NCI-H2029 (cell line): ENCODE measurements at regions not wholly inside any gene's neighbourhood (a gene's known extent, or its start where the extent isn't known, plus 50 kb on each side); places are given as distances from the start of the nearest gene placed in this dataset.
"Not testable (repeated sequence)": the region's sequence is repeated elsewhere in the genome, so short reads cannot be mapped to it uniquely, and the experiment has no call there.

Experiments
- DNase-seq: peaks from one replicate; lab custom pipeline; 2025; lab: John Stamatoyannopoulos, UW

DNA sequence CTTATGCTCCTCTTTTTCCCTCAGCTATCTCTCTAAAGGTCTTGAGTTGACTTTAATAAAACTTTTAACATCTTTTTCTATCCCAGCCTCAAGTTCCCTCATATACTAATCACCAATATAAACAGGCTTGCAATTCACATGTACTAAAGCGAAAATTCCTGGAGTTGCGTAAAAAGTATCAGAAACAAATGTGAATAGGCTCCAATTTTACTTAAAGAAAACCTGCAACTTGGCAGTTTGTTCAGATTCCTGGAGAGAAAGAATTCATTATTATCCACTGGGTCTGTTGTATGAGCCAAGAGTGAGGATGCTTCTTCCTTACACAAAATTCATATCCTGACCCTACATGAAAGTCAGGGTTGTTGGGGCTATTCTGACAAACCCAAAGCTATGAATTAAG is 384.2 kb downstream of the DTWD2 start:
- DNase-seq = no peak

DNA sequence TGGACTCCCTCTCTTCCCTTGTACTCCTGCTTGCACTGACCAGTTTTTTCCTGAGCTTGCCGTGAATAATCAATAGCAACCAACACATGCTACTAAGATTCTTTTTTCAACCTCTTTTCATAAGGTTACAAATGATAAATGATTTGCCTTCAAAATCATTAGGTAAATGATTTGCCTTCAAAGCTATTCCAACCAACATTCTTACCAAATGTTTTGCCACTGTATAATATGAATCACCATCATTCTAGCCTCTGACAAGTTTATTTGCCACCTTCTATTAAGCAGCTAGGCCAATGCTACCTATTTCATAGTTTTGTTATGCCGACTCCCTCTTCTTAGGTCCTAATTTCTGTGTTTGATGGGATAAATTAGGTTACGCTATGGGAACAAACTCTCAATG is 385.1 kb downstream of the DTWD2 start:
- DNase-seq = no peak

GRCh38 chr5:118598311-118598710 is 390.0 kb downstream of the DTWD2 start:
- no peak for DNase-seq

GRCh38 chr5:118597543-118597942 is 390.8 kb downstream of the DTWD2 start:
- no peak for DNase-seq

DNA sequence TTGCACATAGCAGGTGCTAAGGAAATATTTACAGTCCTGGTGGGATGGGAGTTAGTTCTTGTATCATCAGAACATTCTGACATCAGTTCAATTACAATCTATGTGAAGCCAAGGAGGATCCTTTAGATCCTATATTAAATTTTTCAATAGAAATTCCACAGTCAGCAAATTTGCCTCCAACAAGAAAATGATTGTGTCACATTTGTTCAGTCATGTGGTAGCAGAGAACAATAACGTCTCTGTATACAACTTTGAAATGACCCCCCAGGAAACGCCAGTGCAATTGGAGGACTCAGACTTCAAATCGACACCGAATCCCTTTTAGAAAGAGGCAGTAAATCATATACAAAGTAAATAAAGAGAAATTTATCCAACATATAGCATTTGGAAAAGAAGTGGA is 392.1 kb downstream of the DTWD2 start:
- DNase-seq = no peak

GRCh38 chr5:118593003-118593328 is 395.4 kb downstream of the DTWD2 start:
- DNase-seq = no peak

GRCh38 chr5:118592229-118593002 is 395.9 kb downstream of the DTWD2 start:
- DNase-seq = no peak

DNA sequence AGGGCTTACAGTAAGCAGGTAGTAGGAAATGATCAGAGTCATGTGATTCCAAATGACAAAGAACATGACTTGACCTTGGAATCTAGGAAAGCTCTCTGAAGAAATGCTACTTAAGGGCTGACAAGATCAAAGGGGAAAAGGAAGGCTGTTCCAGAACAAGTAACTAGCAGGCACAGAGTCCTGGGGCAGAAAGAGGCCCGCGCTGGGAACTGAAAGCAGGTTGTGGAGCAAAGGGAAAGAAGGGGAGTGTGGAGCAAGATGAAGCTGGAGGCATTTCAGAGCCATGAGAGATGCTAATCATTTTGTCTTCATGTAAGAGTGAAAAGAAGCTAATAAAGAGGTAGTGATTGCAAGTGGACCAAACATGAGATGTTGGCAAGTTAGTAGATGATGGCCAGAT is 397.5 kb downstream of the DTWD2 start:
- DNase-seq = no peak

DNA sequence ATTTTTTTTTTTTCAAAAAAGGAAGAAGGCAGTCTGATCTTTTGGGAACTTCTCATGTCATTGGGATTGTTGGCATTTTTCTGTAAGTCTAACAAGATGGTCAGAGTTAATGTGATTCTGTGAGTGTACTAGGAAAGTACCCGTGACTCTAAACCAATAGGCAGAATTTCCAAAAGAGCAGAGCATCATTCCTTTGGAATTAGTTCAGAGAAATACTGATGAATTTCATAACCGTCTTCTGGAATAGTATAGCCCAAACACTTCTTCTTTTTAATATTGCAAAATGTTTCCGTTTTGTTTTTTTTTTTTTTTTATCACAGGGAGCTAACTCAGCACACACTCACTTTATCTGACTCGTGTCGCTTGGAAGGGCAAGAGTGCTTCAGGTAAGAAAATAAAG is 407.4 kb downstream of the DTWD2 start:
- no peak for DNase-seq

GRCh38 chr5:118578093-118578492 is 410.3 kb downstream of the DTWD2 start:
- DNase-seq = no peak

DNA sequence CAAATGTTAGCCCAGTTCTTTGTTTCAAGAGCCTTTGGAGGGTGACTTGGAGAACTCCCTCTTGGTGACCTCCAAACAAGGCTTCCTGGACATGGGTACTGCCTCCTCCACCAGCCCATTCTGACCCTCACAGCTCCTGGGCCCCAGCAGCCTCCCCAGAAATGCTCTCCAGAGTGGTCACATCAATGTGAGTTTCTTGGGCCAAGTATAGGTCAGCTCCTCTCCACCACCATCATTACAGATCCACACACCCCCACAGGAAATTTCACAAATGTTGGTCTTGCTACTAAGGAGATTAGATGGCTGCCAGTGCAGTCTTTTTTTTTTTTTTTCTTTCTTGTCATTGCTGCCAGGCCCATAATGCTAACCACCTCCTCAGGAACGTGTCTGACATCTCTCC is 410.7 kb downstream of the DTWD2 start:
- DNase-seq = no peak

DNA sequence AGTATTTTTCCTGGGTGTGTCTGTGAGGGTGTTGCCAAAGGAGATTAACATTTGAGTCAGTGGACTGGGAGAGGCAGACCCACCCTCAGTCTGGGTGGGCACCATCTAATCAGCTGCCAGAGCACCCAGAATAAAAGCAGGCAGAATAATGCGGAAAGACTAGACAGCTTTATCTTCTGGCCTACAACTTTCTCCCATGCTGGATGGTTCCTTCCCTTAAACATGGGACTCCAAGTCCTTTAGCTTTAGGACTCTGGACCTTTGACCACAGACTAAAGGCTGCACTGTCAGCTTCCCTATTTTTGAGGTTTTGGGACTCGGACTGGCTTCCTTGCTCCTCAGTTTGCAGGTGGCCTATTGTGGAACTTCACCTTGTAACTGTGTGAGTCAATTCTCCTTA is 418.1 kb downstream of the DTWD2 start:
- not testable (repeated sequence) for DNase-seq

- DNase-seq = not testable (repeated sequence)
These were observed 418.8 kb downstream of the DTWD2 start for GRCh38 chr5:118569596-118569995.

DNA sequence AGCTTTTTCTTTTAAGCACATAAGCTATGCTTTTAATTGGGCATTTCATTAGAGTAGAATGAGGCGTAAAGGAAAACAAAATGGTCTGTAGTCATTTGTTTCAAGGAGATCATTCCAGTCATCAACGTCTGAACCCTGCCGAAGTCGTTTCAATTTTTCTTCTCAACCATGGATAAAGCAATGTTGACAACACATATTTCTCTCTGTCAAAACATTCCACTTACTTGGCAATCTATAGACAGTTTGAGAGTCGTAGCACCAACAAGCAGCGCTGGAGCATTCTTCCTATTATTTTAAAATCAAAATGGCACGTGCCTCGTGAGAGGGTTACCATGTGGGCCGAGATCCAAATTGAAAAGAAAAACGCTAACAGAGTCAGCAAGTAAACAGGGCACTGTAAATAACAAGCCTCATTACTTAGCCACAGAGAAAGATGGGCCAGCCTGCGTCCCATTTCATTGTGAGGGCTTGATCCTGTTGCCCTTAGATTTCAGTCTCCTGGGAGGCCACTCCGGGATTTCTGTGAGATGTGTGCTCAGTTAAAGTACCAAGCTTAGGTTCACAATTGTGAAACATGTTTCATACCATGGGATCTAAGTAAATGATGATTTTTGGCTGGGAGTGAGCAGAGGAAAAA is 422.9 kb downstream of the DTWD2 start:
- no peak for DNase-seq

GRCh38 chr5:118561971-118562370 is 426.4 kb downstream of the DTWD2 start:
- DNase-seq = no peak

- no peak for DNase-seq
These were observed 427.1 kb downstream of the DTWD2 start for GRCh38 chr5:118561235-118561634.

GRCh38 chr5:118558871-118559270 is 429.5 kb downstream of the DTWD2 start:
- DNase-seq = no peak

DNA sequence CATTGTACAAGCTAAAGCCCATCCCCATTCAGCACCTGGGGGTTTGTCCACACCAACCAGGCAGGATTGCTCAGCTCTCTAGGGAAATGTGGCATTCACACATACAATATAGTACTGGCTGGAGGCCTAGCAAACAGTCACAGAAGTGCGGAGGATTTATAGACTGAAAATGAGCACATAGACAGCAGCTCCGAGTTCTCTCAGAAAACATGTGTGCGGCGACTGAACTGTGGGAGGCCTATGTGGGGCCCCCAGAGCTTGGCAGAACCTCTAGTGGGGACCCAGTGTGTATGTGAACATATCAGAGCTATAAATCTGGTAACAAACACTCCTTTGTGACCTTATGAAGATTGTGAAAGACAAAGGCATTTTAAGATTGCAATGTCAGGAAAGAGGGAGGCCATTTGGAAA is 431.1 kb downstream of the DTWD2 start:
- no peak for DNase-seq

- no peak for DNase-seq
These were observed 431.6 kb downstream of the DTWD2 start for GRCh38 chr5:118556792-118557191.

DNA sequence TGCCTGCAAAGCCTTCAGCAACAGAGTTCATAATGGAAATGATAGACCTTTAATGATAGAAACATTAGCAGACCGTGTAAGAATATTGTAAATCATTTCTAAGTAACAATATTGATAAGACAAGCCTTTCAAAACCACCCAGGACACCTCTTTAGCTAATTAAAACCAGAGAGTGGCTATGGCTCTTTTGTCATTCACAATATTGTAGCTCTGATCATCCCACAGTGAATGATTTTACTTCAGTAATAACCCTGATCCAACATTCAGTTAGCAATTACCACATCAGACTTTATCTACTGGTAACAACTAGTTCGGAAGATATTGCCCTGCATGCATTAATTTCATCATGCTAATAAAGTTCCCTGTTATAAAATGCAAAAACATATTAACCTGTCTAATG is 432.6 kb downstream of the DTWD2 start:
- DNase-seq = no peak

GRCh38 chr5:118554981-118555380 is 433.4 kb downstream of the DTWD2 start:
- no peak for DNase-seq

DNA sequence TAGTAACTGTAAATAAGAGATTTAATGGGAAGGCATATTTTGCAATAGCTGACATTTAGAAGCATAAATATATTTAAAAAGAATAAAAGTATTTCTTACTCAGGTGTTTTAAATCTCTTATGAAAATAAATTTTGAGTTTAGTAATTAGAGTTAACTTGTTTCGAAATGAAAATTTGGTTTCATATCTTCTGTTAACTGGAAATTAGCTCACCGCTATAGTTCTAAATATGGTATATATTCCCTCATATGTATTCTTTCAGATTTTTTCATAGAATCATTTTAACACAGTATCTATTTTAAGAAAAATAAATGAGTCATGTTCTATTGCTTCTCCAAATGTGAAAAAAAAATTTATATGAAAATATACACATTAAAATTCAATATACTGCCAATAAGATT is 434.1 kb downstream of the DTWD2 start:
- no peak for DNase-seq

- DNase-seq = no peak
These were observed 434.7 kb downstream of the DTWD2 start for GRCh38 chr5:118553662-118554061.

GRCh38 chr5:118552731-118553360 is 435.5 kb downstream of the DTWD2 start:
- no peak for DNase-seq
